Hepatocyte (in vitro differentiated cells): ENCODE measurements at regions not wholly inside any gene's neighbourhood (a gene's known extent, or its start where the extent isn't known, plus 50 kb on each side); places are given as distances from the start of the nearest gene placed in this dataset.

Experiments used
- EZH2 ChIP-seq: fragments of 200-600 bp; sonication (generic); IDR thresholded peaks from 2 replicates; pipeline ENCODE4 v1.6.1; 2016; ENCODE audit warnings: antibody characterized with exemption, mild to moderate bottlenecking, borderline replicate concordance
- EZH2phosphoT487 ChIP-seq: fragments of 200-600 bp; sonication (generic); IDR thresholded peaks from one replicate; pipeline ENCODE4 v1.6.1; 2018; ENCODE audit warnings: antibody characterized with exemption, mild to moderate bottlenecking, low read depth, moderate library complexity; ENCODE audit not compliant: unreplicated experiment, severe bottlenecking
- TF ChIP-seq, protein P1 (sequence below): fragments of 200-600 bp; sonication (generic); IDR thresholded peaks from 2 replicates; pipeline ENCODE4 v1.5.1; 2016; ENCODE audit warnings: antibody characterized with exemption, mild to moderate bottlenecking; ENCODE audit not compliant: poor library complexity

DNA sequence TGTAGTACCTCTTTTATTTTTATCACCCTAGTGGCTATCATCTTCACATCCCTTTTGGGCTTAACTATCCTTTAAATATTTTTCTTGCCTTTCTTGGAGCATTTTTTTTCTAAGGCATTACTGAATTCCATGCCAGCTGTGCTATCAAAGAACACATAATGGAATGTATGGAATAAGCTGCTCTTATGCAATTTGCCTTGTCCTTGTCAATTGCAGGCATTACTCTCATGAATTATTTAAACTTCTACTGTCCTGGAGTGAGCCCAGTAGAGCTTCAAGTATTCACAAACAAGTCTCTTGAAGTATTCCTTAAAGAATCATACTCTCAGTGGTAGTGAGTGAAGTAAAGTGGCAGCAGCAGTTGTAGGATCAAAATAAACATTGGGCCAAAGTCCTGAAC is 144.6 kb upstream of the IGFBP7 start:
- TF ChIP-seq, protein P1, sequence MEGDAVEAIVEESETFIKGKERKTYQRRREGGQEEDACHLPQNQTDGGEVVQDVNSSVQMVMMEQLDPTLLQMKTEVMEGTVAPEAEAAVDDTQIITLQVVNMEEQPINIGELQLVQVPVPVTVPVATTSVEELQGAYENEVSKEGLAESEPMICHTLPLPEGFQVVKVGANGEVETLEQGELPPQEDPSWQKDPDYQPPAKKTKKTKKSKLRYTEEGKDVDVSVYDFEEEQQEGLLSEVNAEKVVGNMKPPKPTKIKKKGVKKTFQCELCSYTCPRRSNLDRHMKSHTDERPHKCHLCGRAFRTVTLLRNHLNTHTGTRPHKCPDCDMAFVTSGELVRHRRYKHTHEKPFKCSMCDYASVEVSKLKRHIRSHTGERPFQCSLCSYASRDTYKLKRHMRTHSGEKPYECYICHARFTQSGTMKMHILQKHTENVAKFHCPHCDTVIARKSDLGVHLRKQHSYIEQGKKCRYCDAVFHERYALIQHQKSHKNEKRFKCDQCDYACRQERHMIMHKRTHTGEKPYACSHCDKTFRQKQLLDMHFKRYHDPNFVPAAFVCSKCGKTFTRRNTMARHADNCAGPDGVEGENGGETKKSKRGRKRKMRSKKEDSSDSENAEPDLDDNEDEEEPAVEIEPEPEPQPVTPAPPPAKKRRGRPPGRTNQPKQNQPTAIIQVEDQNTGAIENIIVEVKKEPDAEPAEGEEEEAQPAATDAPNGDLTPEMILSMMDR: no peak
- TF ChIP-seq EZH2phosphoT487: no peak
- no peak for TF ChIP-seq EZH2
